Epithelial cell of proximal tubule (primary cell): ENCODE measurements at regions not wholly inside any gene's neighbourhood (a gene's known extent, or its start where the extent isn't known, plus 50 kb on each side); places are given as distances from the start of the nearest gene placed in this dataset.

Experiments used
- DNase-seq: peaks from one replicate; pipeline ENCODE4 v3.0.0-alpha.2; 2011; ENCODE audit warnings: low read depth
- H3K4me3 ChIP-seq: 2 replicates; pipeline ENCODE4 v1.5.1; 2011; ENCODE audit warnings: low read depth, mild to moderate bottlenecking, low read length
- TF ChIP-seq, protein P1 (sequence below): conservative IDR thresholded peaks from 2 replicates; pipeline ENCODE4 v1.5.1; 2012; ENCODE audit warnings: low read depth, mild to moderate bottlenecking, low read length

DNA sequence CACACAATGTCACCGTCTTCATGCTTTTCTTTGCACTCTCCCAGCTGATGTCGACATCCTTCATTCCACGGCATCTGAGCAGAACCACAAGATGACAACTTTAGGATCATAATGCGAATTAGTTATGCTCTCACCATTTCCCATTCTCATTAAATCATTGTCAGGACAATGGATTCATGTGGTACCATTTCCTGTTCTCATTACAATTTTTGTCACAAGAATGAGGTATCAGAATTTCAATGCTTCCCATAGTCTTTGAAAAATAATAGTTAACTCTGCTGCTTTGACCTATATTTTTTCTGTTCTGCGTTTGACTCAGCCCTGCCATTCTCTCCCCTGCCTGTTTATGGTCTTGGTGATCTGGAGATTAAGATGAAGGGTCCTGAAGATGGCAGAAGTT is 175.7 kb upstream of the MDFIC2 start:
- no peak overlapping the region for H3K4me3 ChIP-seq
- DNase-seq = no peak
- TF ChIP-seq, protein P1, sequence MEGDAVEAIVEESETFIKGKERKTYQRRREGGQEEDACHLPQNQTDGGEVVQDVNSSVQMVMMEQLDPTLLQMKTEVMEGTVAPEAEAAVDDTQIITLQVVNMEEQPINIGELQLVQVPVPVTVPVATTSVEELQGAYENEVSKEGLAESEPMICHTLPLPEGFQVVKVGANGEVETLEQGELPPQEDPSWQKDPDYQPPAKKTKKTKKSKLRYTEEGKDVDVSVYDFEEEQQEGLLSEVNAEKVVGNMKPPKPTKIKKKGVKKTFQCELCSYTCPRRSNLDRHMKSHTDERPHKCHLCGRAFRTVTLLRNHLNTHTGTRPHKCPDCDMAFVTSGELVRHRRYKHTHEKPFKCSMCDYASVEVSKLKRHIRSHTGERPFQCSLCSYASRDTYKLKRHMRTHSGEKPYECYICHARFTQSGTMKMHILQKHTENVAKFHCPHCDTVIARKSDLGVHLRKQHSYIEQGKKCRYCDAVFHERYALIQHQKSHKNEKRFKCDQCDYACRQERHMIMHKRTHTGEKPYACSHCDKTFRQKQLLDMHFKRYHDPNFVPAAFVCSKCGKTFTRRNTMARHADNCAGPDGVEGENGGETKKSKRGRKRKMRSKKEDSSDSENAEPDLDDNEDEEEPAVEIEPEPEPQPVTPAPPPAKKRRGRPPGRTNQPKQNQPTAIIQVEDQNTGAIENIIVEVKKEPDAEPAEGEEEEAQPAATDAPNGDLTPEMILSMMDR = no peak

DNA sequence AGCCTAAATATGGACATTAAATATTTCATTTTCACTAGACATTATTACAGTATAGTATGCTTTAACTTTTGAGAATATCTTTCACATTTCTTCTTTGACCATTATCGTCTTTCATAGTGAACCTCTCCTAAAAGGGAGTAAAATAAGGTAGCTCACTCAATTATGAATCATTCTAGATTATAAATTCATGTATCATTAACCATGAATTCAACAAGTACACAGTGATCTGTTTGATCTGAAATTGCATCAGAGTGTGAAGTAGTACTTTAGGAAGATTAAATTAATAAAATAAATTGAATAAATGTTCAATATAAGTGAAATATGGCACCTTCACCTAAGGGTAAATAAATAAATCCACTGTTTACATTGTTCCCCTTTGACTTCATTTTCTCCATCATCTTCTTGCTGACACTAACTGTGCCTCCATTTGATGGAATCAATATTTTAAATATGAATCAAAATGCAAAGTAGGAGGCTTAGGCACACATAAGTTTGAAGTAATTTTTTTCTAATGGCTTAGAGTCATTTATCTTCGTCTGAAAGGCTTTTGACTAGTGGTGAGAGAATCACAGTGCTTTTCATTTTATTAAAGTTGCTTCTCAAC is 174.1 kb upstream of the MDFIC2 start:
- H3K4me3 ChIP-seq = no peak overlapping the region
- no peak for DNase-seq
- TF ChIP-seq, protein P1 = no peak

DNA sequence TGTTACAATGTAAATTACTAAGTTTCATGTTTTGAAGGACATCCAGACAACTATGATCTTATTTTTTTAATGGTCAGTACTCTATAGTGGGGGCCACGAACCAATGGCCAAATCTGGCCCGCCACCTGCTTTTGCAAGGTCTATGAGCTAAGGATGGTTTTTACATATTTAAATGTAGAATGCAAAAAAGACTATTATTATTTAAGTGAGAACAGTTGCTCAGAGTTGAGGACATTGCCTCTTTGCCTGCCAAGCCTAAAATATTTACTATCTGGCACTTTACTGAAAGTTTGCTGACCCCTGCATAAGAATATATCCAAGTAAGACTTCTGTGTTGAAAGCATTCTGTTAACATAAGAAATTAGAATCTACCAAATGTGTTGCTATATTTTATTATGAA is 163.7 kb upstream of the MDFIC2 start:
- DNase-seq = no peak
- TF ChIP-seq, protein P1 = no peak
- H3K4me3 ChIP-seq = no peak overlapping the region

DNA sequence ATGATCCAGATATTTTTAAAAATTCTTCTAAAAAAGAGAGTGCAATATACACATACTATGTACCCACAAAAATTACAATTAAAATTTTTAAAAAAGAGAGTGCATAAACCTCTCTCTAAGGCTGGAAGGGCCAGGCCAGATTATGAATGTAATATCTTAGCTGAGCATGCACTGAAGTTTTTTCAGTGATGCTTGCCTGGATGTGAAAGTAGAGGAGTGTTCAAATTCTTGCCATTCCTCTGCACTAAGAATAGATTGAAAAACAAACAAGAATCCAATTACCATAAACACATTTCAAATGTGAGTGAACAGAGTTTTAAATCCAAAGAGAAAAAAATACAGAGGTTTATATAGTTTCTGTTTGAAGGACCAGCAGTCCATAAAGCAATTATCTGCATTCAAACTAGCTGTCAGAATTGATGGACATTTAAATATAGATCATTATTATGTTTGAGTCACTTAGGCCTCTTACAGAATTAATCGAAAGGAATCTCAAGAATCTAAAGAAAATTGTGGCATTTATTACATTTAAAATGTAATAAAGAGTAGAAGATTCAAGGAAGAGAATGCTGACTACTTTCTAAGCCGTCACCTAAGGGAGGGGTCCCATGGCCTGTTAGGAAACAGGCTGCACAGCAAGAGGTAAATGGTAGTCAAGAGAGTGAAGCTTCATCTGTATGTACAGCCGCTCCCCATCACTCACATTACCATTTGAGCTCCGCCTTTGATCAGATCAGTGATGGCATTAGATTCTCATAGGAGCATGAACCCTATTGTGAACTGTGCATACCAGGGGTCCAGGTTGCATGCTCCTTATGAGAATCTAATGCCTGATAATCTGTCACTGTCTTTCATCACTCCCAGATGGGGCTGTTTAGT is 159.3 kb upstream of the MDFIC2 start:
- no peak overlapping the region for H3K4me3 ChIP-seq
- no peak for DNase-seq
- TF ChIP-seq, protein P1 = no peak

DNA sequence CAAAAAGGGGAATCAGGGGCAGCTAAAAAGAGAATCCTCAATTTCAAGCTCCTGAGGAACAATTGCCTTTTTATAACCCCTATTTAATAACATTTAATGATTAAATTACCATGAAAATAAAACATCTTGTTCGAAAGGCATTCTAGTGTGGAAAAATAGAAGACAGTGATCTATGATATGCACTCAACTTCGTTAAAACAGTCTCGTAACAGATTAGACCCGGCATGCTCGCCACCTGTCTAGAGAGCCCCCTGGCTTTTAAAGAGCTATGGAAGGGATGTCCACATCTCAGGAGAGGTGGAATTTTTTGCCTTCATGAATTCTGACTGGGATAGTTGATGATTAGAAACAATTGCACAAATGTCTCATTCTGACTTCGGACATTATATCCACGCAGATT is 153.7 kb upstream of the MDFIC2 start:
- TF ChIP-seq, protein P1 = no peak
- H3K4me3 ChIP-seq = no peak overlapping the region
- no peak for DNase-seq

DNA sequence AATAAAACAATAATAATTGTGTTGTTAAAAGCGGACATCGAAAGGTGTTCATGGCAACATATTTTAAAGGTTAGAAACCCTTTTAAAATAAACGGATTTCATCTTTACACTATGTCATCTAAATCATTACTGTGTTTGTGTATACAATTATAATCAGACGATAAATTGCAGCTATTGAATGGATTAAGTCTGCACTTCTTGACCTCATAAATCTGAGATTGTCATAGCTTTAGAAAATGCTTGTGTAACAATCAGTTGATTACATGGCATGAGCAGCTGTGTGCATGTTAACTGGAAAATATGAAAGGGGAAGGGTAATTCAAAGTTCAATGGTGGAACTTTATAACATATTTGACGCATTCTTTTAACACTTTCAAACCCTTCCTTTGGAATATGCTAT is 152.4 kb upstream of the MDFIC2 start:
- no peak overlapping the region for H3K4me3 ChIP-seq
- DNase-seq = no peak
- TF ChIP-seq, protein P1 = no peak
